ENCODE measurements at regions not wholly inside any gene's neighbourhood (a gene's known extent, or its start where the extent isn't known, plus 50 kb on each side); places are given as distances from the start of the nearest gene placed in this dataset.

- H3K9me3 ChIP-seq (ENCODE audit: low read length) = no peaks in the 10 kb centered on the region
- peak overlapping the region; percentile 6; the same call in 1 of the 2 replicates for H2AFZ ChIP-seq (ENCODE audit: low read length)
- H4K20me1 ChIP-seq (ENCODE audit: insufficient read depth, low read length) = no peaks in the 10 kb centered on the region
- no peaks in the 10 kb centered on the region for H3K9me2 ChIP-seq (ENCODE audit: insufficient read depth, low read length)
- H3K36me3 ChIP-seq (ENCODE audit: insufficient read depth, low read length) = no peaks in the 10 kb centered on the region
- H3K79me2 ChIP-seq (ENCODE audit: insufficient read depth, low read depth, low read length) = no peaks in the 10 kb centered on the region
- H3K4me2 ChIP-seq (ENCODE audit: low read length) = peak overlapping the region; percentile 27; the same call in 1 of the 2 replicates
- no peak overlapping the region for H3K4me3 ChIP-seq (ENCODE audit: low read depth, low read length, poor library complexity, severe bottlenecking)
- ChIA-PET POLR2A (no interaction called here), CTCF (ENCODE audit: unreplicated experiment) (no interaction called here)
- TF ChIP-seq EZH2phosphoT487 (IDR thresholded peaks at IDR 0.05; ENCODE audit: borderline replicate concordance, low read depth, low read length) (no peak), CTCF (conservative IDR thresholded peaks at IDR 0.05; ENCODE audit: low read length) (no peak)
- intact Hi-C loops (cut with micrococcal nuclease; ENCODE audit: unreplicated experiment) = no loop called here
- no peak overlapping the region for H3K27ac ChIP-seq (ENCODE audit: low read depth, low read length, poor library complexity, severe bottlenecking)
- H3K4me1 ChIP-seq (ENCODE audit: insufficient read depth, low read length, poor library complexity, severe bottlenecking) = peaks cover 20% of the 10 kb centered on the region
- BruUV-seq (replicated peaks) = no TSS peak
- no peak for DNase-seq (ENCODE audit: low spot score)
Observed at GRCh38 chr2:39504790-39505335, 67.8 kb upstream of the MAP4K3 start.

- H3K36me3 ChIP-seq (ENCODE audit: insufficient read depth, low read length) = no peaks in the 10 kb centered on the region
- TF ChIP-seq EZH2phosphoT487 (IDR thresholded peaks at IDR 0.05; ENCODE audit: borderline replicate concordance, low read depth, low read length) (no peak), CTCF (conservative IDR thresholded peaks at IDR 0.05; ENCODE audit: low read length) (no peak)
- no peak overlapping the region for H3K4me2 ChIP-seq (ENCODE audit: low read length)
- ChIA-PET POLR2A (interaction anchor here (0.7 kb wide), 1 partner anchor 18 kb away, joined by 4 read pairs; no protein-coding TSS in a partner anchor), CTCF (ENCODE audit: unreplicated experiment) (no interaction called here)
- peaks cover 20% of the 10 kb centered on the region for H3K4me1 ChIP-seq (ENCODE audit: insufficient read depth, low read length, poor library complexity, severe bottlenecking)
- H3K79me2 ChIP-seq (ENCODE audit: insufficient read depth, low read depth, low read length) = no peaks in the 10 kb centered on the region
- H3K4me3 ChIP-seq (ENCODE audit: low read depth, low read length, poor library complexity, severe bottlenecking) = no peak overlapping the region
- H4K20me1 ChIP-seq (ENCODE audit: insufficient read depth, low read length) = no peaks in the 10 kb centered on the region
- BruUV-seq (replicated peaks) = no TSS peak
- DNase-seq (ENCODE audit: low spot score) = no peak
- H3K9me2 ChIP-seq (ENCODE audit: insufficient read depth, low read length) = no peaks in the 10 kb centered on the region
- H3K9me3 ChIP-seq (ENCODE audit: low read length) = no peaks in the 10 kb centered on the region
- no peak overlapping the region for H2AFZ ChIP-seq (ENCODE audit: low read length)
- H3K27ac ChIP-seq (ENCODE audit: low read depth, low read length, poor library complexity, severe bottlenecking) = no peak overlapping the region
- intact Hi-C loops (cut with micrococcal nuclease; ENCODE audit: unreplicated experiment) = no loop called here
Observed at GRCh38 chr2:39506215-39506614, 69.1 kb upstream of the MAP4K3 start.

GRCh38 chr2:39508198-39508597 is 71.1 kb upstream of the MAP4K3 start:
- no peaks in the 10 kb centered on the region for H3K9me3 ChIP-seq (ENCODE audit: low read length)
- H3K4me2 ChIP-seq (ENCODE audit: low read length) = no peak overlapping the region
- no peaks in the 10 kb centered on the region for H4K20me1 ChIP-seq (ENCODE audit: insufficient read depth, low read length)
- H3K4me1 ChIP-seq (ENCODE audit: insufficient read depth, low read length, poor library complexity, severe bottlenecking) = peaks cover 15% of the 10 kb centered on the region
- no TSS peak for BruUV-seq (replicated peaks)
- no peak for TF ChIP-seq EZH2phosphoT487 (IDR thresholded peaks at IDR 0.05; ENCODE audit: borderline replicate concordance, low read depth, low read length)
- TF ChIP-seq CTCF (conservative IDR thresholded peaks at IDR 0.05; ENCODE audit: low read length) = no peak
- no peaks in the 10 kb centered on the region for H3K36me3 ChIP-seq (ENCODE audit: insufficient read depth, low read length)
- CTCF ChIA-PET (ENCODE audit: unreplicated experiment) = no interaction called here
- POLR2A ChIA-PET = interaction anchor here (0.6 to 2.3 kb wide), 2 partner anchors 12 to 25 kb away, joined by 5 to 11 read pairs; no protein-coding TSS in a partner anchor
- DNase-seq (ENCODE audit: low spot score) = no peak
- H3K4me3 ChIP-seq (ENCODE audit: low read depth, low read length, poor library complexity, severe bottlenecking) = no peak overlapping the region
- intact Hi-C loops (cut with micrococcal nuclease; ENCODE audit: unreplicated experiment) = no loop called here
- no peak overlapping the region for H3K27ac ChIP-seq (ENCODE audit: low read depth, low read length, poor library complexity, severe bottlenecking)
- H2AFZ ChIP-seq (ENCODE audit: low read length) = no peak overlapping the region
- no peaks in the 10 kb centered on the region for H3K9me2 ChIP-seq (ENCODE audit: insufficient read depth, low read length)
- H3K79me2 ChIP-seq (ENCODE audit: insufficient read depth, low read depth, low read length) = no peaks in the 10 kb centered on the region
